GM21515 (cell line): ENCODE measurements at regions not wholly inside any gene's neighbourhood (a gene's known extent, or its start where the extent isn't known, plus 50 kb on each side); places are given as distances from the start of the nearest gene placed in this dataset.

Experiments used
- ATAC-seq: cut with Tn5 transposase; IDR thresholded peaks from one replicate; pipeline ENCODE4 v1.9.1; 2021; ENCODE audit not compliant: unreplicated experiment

GRCh38 chr16:64544859-64545258 lies 577.0 kb downstream of the CDH11 start:
- ATAC-seq = no peak

GRCh38 chr16:64543441-64543840 lies 578.4 kb downstream of the CDH11 start:
- no peak for ATAC-seq

GRCh38 chr16:64543031-64543430 lies 578.8 kb downstream of the CDH11 start:
- ATAC-seq = no peak

DNA sequence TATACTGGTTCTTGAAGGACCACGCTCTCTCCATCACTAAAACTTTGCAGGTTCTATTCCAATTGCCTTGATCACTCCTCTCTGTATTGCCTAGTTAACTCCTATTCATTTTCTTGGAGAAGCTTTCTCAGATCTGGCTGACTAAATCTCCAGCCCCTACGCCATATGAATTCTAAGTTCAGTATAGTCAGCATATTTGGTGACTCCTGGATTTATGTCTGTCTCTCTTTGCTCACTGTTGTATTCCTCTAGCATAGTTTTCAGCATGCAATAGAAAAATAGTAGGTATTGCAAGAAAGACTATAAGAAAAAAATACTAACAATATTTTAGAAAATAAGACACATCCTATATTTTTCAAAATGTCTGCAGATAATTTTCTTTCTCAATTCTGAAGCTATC lies 579.7 kb downstream of the CDH11 start:
- ATAC-seq = no peak

DNA sequence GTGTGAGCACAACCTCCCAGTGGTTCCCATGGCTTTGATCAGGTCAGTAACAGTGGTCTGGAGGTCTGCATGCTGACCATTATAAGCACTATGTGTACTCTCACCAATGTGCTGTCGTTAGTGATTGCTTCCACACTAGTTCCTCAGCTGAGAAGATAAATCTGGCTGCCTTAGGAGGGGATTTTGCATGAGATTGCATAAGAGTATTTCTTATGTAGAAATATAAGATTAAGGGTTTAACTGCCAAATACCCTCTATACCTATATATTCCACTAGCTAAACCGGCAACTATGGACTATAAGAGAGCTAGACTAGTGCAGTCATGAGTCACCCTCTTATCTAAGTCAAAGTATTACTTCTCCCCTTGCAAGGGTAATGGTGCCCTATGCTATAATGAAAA lies 580.2 kb downstream of the CDH11 start:
- ATAC-seq = no peak

DNA sequence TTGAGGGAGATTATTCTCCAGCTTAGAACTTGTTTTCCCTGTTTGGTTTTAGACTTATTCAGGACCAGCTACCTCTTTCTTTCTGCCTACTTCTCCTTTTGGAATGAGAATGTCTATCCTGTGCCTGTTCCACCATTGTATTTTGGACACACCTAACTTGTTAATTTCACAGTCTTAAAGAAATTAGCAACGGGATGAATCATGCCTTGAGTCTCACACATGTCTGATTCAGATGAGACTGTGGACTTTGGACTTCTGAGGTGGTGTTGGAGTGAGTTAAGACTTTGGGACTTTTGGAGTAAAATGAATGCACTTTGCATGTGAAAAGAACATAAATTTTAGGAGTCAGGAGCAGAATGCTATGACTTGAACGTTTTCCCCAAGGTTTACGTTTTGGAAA lies 581.4 kb downstream of the CDH11 start:
- no peak for ATAC-seq

GRCh38 chr16:64539811-64540371 lies 582.0 kb downstream of the CDH11 start:
- no peak for ATAC-seq

DNA sequence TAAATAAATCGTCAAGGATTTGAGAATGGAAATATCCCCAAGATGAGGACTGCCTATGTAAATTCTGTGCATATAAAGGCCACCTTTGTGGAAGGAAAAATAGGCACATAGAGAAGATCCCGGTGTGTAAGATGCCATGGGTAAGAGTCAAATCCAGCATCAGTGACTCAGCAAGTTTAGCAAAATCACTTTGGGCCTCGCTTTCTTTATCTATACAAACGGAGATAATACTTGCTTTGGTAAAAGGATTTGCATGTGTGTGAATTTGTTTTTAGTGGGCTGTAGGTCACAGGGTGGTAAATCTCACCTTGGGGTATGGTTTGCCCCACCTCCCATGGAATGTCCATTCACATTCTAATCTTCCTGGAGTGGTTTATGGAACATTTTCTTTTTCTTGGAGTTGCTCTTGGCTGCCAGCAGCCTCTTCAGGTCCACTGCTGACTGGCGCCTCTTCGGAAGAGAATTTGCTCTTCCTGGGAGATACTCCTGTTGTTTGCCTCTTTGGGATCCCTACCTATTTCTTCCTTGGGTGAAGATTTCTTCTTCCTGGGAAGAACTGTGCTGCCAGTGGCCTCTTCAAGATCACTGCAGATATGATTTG lies 587.6 kb downstream of the CDH11 start:
- no peak for ATAC-seq

DNA sequence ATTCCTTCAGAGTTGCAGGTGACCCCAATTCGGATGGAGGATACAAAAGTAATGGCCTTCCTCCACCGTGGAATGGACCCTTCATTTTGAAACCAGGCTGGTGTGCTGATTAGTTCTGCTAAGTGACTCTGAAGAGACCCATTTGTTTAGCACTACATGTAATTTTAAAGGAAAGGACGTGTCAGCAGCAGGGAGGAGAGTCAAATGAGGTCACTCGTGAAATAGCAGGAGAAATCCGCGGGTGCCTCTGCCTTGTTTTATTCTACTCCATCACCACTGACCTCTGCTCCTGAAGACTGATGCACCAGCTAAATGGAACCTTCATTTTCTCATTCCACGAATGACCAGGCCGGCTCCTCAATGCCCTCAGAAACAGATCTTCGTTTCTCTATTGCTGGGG lies 589.2 kb downstream of the CDH11 start:
- ATAC-seq = no peak

DNA sequence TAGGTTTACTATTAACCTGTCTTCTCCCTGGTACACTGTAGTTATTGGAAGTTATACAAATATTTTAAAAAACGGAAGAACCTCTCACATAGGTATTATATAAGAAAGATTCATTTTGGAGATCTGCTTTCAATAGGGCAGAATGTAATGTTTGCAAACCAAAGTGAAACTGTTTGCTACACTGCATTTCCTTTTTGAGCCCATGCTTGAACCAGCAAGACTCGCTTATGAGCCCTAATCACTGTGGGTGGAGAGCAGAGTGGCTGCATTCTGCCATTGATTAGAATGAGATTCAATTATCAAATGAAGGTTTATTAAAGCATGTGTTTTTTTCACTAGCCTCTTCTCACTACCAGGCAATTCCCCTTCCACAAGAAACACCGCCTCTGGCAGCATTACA lies 589.7 kb downstream of the CDH11 start:
- no peak for ATAC-seq

DNA sequence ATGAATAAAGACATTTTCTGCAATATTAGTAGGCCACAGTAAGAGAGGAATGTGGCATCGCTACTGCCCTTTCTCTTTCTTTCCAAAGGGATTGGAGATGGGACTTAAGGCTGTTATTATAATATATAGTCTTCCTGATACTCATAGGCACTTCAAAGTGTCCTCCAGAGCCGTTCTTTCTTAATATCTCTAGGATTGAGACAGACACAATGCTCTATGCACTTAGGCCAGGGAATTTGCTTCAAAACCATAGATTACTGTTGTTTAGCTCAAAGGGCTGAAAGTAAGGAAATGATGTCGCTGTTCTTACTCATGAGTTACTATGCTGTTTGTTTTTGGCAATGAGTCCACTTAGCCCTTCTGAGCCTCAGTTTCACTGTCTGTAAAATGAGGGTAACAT lies 590.5 kb downstream of the CDH11 start:
- no peak for ATAC-seq

DNA sequence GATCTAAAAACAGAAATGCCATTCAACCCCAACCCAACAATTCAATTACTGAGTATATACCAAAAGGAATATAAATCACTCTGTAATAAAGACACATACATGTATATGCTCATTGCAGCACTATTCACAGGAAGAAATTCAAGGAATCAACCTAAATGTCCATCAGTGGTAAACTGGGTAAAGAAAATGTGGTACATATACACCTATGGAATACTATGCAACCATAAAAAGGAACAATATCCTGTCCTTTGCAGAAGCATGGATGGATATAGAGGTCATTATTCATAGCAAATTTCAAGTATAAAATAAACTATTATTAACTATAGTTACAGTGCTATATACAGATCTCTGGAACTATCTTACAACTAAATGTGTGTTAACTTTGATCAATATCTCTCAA lies 599.3 kb downstream of the CDH11 start:
- no peak for ATAC-seq

DNA sequence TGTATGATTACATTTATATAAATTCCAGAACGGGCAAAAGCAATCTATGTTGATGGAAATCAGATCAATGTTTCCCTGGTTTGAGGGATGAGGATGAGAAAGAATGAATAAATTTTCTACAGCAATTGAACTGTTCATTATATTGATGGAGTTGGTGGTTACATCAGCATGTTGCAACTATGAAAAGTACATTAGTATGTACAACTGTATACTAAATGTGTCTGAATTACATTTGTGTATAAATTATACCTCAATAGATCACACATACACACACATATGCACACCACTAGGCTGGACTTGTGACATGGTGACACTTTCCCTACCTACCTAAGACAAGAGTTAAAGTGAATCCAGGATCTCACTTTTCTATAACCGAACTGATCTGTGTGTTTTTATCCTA lies 608.0 kb downstream of the CDH11 start:
- no peak for ATAC-seq

GRCh38 chr16:64507240-64508024 lies 614.4 kb downstream of the CDH11 start:
- ATAC-seq = no peak

GRCh38 chr16:64499211-64499610 lies 622.7 kb downstream of the CDH11 start:
- no peak for ATAC-seq

DNA sequence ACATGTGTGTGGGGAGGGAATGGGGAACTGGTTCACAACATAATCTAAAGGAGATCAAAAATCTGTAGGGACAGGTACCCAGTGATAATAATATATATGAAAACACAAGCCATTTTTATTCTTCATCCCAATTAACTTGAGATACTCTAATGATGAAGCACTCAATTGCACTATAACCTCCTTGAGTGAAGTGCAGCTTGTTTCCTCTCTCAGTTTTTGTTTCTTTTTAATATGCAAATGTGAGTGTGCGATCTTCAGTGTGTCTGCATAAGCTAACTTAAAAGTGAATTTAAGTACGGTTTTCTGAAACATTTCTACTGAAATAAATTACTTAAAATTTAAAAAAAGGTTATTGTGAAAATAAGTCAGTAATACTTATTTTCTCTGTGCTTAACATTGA lies 623.5 kb downstream of the CDH11 start:
- no peak for ATAC-seq

- ATAC-seq = no peak
These were observed 628.2 kb downstream of the CDH11 start for GRCh38 chr16:64493709-64494108.

- no peak for ATAC-seq
These were observed 632.4 kb downstream of the CDH11 start for GRCh38 chr16:64489449-64489848.

DNA sequence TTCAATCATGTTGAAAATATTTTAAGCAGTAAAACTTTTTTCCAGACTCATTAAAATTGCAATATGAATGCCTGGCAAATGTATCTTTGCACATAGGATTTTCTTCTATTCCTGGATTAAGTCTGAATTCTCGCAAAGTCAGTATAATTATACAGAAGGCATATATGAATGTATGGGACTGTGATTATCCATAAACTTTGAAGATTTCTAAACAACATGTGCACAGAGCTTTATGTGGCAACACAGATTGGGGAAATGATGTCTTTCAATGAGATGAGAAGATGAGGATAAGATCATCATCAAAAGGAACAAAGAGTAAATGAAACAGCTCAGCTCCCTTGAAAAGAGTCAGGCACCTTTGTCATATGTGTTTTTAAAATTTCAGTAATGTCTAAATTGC lies 635.3 kb downstream of the CDH11 start:
- no peak for ATAC-seq

DNA sequence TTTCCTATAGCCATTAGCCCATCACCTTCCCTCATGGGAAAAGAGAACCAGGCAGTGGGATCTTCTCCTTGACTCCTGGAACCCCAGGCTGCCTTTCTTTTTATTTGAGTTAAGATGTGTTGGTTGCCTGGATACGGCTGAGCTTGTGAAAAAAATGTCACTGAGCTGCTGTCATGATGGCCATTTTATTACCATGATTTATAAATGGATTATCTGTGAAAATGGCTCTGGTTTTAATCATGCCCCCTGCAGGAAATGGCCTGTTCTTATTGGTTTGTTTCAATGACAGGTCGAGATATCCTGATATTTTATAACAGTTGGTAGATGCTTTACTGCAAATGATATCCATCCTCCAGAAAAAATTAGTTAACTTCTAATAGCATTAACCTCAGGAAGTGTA lies 640.4 kb downstream of the CDH11 start:
- ATAC-seq = no peak

GRCh38 chr16:64478252-64478906 lies 643.5 kb downstream of the CDH11 start:
- ATAC-seq = no peak
